IMR-90 (cell line): ENCODE measurements at regions not wholly inside any gene's neighbourhood (a gene's known extent, or its start where the extent isn't known, plus 50 kb on each side); places are given as distances from the start of the nearest gene placed in this dataset.

ENCODE experiments used
- BHLHE40 ChIP-seq: fragments of 150-350 bp; IDR thresholded peaks from 2 replicates; pipeline ENCODE4 v1.6.1; 2016; ENCODE audit warnings: mild to moderate bottlenecking, low read depth, low read length
- CEBPB ChIP-seq: IDR thresholded peaks from 2 replicates; pipeline ENCODE4 v1.6.1; 2012; ENCODE audit warnings: low read depth, low read length, improper control_type of control experiment
- CTCF ChIP-seq: conservative IDR thresholded peaks from 2 replicates; pipeline ENCODE4 v1.5.1; 2012; ENCODE audit warnings: mild to moderate bottlenecking, low read depth, low read length, improper control_type of control experiment
- FOS ChIP-seq: fragments of 150-350 bp; IDR thresholded peaks from 2 replicates; pipeline ENCODE4 v1.6.1; 2016; ENCODE audit warnings: low read depth, low read length
- MXI1 ChIP-seq: IDR thresholded peaks from 2 replicates; pipeline ENCODE4 v1.6.1; 2012; ENCODE audit warnings: low read depth, mild to moderate bottlenecking, low read length, moderate library complexity, borderline replicate concordance
- POLR2A ChIP-seq: IDR thresholded peaks from 2 replicates; pipeline ENCODE4 v1.6.1; 2012; ENCODE audit warnings: mild to moderate bottlenecking, low read depth, low read length

- TF ChIP-seq POLR2A: no peak
- TF ChIP-seq MXI1: no peak
- no peak for TF ChIP-seq CTCF
- TF ChIP-seq FOS: no peak
- no peak for TF ChIP-seq BHLHE40
- TF ChIP-seq CEBPB: no peak
These were observed 609.0 kb downstream of the KCNJ18 start for GRCh38 chr17:22301353-22301745.
